NCI-H2196 treated with DMSO at 0.1 percent for 48 hours (cell line): ENCODE measurements at regions not wholly inside any gene's neighbourhood (a gene's known extent, or its start where the extent isn't known, plus 50 kb on each side); places are given as distances from the start of the nearest gene placed in this dataset.

Experiments used
- DNase-seq: peaks from one replicate; lab custom pipeline; 2025; ENCODE audit not compliant: unreplicated experiment; lab: John Stamatoyannopoulos, UW

- DNase-seq = no peak
These were observed 784.6 kb upstream of the ALCAM start for GRCh38 chr3:104582092-104582491.

- DNase-seq = no peak
These were observed 782.0 kb upstream of the ALCAM start for GRCh38 chr3:104584682-104585081.

GRCh38 chr3:104586344-104586743 is 780.4 kb upstream of the ALCAM start:
- DNase-seq = no peak

GRCh38 chr3:104588442-104588841 is 778.3 kb upstream of the ALCAM start:
- DNase-seq = no peak

- DNase-seq = no peak
These were observed 774.9 kb upstream of the ALCAM start for GRCh38 chr3:104591776-104592175.

- no peak for DNase-seq
These were observed 772.2 kb upstream of the ALCAM start for GRCh38 chr3:104594491-104594890.

GRCh38 chr3:104596054-104596453 is 770.7 kb upstream of the ALCAM start:
- DNase-seq = no peak

- peak; percentile 52 for DNase-seq
These were observed 770.2 kb upstream of the ALCAM start for GRCh38 chr3:104596551-104596950.

GRCh38 chr3:104598848-104599511 is 767.7 kb upstream of the ALCAM start:
- no peak for DNase-seq

- DNase-seq = no peak
These were observed 762.2 kb upstream of the ALCAM start for GRCh38 chr3:104604326-104605010.

GRCh38 chr3:104606812-104607211 is 759.9 kb upstream of the ALCAM start:
- no peak for DNase-seq

- no peak for DNase-seq
These were observed 755.7 kb upstream of the ALCAM start for GRCh38 chr3:104610730-104611652.

- DNase-seq = no peak
These were observed 754.5 kb upstream of the ALCAM start for GRCh38 chr3:104612218-104612617.

- no peak for DNase-seq
These were observed 752.1 kb upstream of the ALCAM start for GRCh38 chr3:104614564-104614963.

GRCh38 chr3:104628185-104628789 is 738.4 kb upstream of the ALCAM start:
- DNase-seq = peak; percentile 11

- no peak for DNase-seq
These were observed 737.7 kb upstream of the ALCAM start for GRCh38 chr3:104629038-104629437.

GRCh38 chr3:104631254-104631653 is 735.5 kb upstream of the ALCAM start:
- no peak for DNase-seq

- DNase-seq = no peak
These were observed 734.2 kb upstream of the ALCAM start for GRCh38 chr3:104632521-104632920.

- no peak for DNase-seq
These were observed 733.8 kb upstream of the ALCAM start for GRCh38 chr3:104632947-104633346.

GRCh38 chr3:104635872-104636580 is 730.7 kb upstream of the ALCAM start:
- DNase-seq = no peak

- no peak for DNase-seq
These were observed 723.9 kb upstream of the ALCAM start for GRCh38 chr3:104642827-104643226.
